SK-N-SH (cell line): ENCODE measurements at regions not wholly inside any gene's neighbourhood (a gene's known extent, or its start where the extent isn't known, plus 50 kb on each side); places are given as distances from the start of the nearest gene placed in this dataset.

Experiments
- CTCF ChIP-seq: fragments of 200-600 bp; sonication (generic); IDR thresholded peaks from 2 replicates; pipeline ENCODE4 v1.6.1; 2017; ENCODE audit warnings: antibody characterized with exemption, mild to moderate bottlenecking, moderate library complexity
- ELF1 ChIP-seq: IDR thresholded peaks from 2 replicates; pipeline ENCODE4 v1.4.0; 2012
- EP300 ChIP-seq, 2 experiments: IDR thresholded peaks; 2 replicates each; pipeline versions ENCODE4 v1.4.0 to v1.6.1; 2012; ENCODE audit warnings: borderline replicate concordance in 1 of 2, low read depth in 1 of 2, low read length in 1 of 2
- EZH2phosphoT487 ChIP-seq: fragments of 200-600 bp; sonication (generic); IDR thresholded peaks from 2 replicates; pipeline ENCODE4 v1.6.1; 2017; ENCODE audit warnings: low read depth, mixed run types, mild to moderate bottlenecking, antibody characterized with exemption, moderate library complexity, borderline replicate concordance
- JUND ChIP-seq: IDR thresholded peaks from 2 replicates; pipeline ENCODE4 v1.4.0; 2012
- NFIC ChIP-seq: IDR thresholded peaks from 2 replicates; pipeline ENCODE4 v1.4.0; 2012; ENCODE audit warnings: borderline replicate concordance
- REST ChIP-seq: IDR thresholded peaks from 2 replicates; pipeline ENCODE4 v1.6.1; 2012; ENCODE audit warnings: mild to moderate bottlenecking, low read depth, low read length, moderate library complexity
- TEAD4 ChIP-seq: IDR thresholded peaks from 2 replicates; pipeline ENCODE4 v1.4.0; 2012; ENCODE audit warnings: mild to moderate bottlenecking, borderline replicate concordance; ENCODE audit not compliant: insufficient read depth
- USF1 ChIP-seq: IDR thresholded peaks from 2 replicates; pipeline ENCODE4 v1.4.0; 2012; ENCODE audit warnings: low read depth, borderline replicate concordance
- USF2 ChIP-seq: fragments of 150-350 bp; IDR thresholded peaks from 2 replicates; pipeline ENCODE4 v1.6.1; 2017; ENCODE audit warnings: antibody characterized with exemption, low read length, low read depth, borderline replicate concordance

GRCh38 chr7:21084286-21084685 is 297.6 kb upstream of the SP8 start:
- TF ChIP-seq ELF1 (no peak), TEAD4 (no peak), JUND (no peak), EP300 (IDR thresholded peaks at IDR 0.05; ENCODE audit: borderline replicate concordance in 1 of 2, low read depth in 1 of 2, low read length in 1 of 2) (no peak), NFIC (no peak), USF1 (no peak), CTCF (no peak), USF2 (no peak), EZH2phosphoT487 (no peak), REST (no peak)
